DMS53 (cell line): ENCODE measurements at regions not wholly inside any gene's neighbourhood (a gene's known extent, or its start where the extent isn't known, plus 50 kb on each side); places are given as distances from the start of the nearest gene placed in this dataset.
"Not testable (repeated sequence)": the region's sequence is repeated elsewhere in the genome, so short reads cannot be mapped to it uniquely, and the experiment has no call there.

Experiments
- DNase-seq: peaks from one replicate; lab custom pipeline; 2025; lab: John Stamatoyannopoulos, UW

DNA sequence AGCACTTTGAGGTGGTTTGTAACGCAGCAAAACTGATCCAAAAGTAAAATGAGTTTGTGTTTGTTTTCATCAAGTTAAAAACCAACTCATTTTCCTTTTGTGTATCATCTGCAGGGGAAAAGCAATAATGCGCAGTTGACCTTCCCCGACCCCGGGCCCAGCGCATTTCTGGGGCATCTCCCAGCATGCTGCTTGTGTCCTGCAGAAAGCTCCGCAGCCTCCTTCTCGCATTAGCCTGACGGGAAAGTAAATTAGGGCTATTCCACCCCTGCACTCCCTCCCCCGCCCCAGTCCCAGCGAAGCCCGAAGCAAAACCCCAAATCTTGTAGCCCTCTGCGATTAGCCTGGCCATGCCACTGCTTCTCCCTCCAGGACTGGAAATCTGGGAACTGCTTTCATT lies 82.0 kb upstream of the PPM1B start:
- DNase-seq = no peak

DNA sequence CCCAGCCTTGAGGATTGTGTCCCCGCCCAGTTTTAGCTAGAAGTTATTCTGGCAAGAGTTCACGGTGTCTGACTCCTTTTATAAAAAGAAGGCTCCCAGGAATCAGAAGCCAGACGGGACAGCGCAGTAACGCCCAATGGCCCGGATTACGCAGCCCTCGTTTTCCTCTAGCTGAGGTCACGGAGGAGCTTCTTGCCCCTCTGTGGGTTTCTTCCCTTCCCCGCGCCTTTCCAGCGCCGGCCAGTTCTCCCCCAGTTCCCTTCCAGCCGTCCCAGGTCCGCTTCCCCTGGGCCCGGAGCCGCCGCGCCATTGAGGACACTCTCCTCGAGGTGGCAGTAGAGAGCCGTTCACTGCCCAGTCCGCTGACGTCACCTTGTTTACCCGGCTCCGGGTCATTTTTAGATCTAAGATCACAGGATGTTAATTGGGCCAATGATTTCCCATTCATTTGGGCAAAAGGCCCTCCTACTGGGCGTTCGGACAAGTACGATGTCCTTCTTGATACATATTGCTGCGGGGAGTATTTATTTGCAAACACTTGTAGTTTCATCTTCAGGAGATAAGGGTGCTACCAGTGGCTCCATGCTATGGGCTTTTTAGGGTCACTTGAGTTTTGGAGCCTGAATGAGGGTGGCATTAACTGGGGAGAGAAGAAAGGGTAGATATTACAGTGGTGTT lies 81.5 kb upstream of the PPM1B start:
- peak; percentile 90 for DNase-seq

DNA sequence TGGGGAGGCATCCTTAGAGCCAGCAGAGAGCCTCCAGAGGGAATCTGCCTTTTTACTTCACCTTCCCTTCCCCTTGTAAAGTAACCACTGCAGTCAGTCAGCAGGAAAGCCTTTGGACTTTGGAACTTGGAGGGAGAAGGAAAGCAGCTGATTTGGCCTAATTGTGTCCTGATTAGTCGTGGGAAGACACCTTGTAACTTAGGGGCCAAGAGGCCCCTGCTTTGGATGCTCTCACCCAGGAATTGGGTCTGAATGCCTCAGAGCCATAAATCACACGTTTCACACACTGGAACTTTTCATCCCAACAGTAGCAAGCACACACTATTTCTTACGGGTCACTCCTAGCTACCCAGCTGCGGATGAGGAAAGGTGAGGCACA lies 81.0 kb upstream of the PPM1B start:
- peak; percentile 63 for DNase-seq

DNA sequence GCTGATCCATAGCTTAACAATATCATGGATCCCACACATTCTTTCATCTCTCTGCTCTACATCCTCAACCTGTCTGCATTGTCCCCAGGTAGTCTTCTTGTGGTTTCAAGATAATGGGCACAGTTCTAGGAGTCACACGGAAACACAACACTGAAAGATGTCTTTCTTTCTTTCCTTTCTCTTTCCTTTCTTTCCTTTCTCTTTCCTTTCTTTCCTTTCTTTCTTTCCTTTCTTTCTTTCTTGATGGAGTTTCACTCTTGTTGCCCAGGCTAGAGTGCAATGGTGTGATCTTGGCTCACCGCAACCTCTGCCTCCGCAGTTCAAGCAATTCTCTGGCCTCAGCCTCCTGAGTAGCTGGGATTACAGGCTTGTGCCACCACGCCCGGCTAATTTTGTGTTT lies 76.2 kb upstream of the PPM1B start:
- DNase-seq = not testable (repeated sequence)

DNA sequence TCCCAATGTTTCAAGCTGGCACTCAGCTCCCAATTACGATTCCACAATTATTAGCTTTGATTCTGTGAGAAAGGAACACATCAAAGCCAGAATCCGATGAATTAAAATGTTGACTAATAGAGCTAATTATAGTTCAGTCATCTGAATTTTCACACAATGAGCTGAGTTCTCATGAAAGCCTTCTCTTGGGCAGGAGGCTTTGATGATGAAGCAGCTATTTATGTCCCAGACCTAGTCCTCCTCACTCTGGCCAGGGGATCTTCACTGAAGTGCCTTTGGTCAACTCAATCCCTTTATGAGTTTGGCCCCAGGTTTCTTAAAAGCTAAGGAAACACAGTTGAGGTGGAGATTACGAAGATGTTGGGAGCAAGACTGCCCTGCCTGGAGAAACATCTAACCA lies 74.7 kb upstream of the PPM1B start:
- DNase-seq = no peak

DNA sequence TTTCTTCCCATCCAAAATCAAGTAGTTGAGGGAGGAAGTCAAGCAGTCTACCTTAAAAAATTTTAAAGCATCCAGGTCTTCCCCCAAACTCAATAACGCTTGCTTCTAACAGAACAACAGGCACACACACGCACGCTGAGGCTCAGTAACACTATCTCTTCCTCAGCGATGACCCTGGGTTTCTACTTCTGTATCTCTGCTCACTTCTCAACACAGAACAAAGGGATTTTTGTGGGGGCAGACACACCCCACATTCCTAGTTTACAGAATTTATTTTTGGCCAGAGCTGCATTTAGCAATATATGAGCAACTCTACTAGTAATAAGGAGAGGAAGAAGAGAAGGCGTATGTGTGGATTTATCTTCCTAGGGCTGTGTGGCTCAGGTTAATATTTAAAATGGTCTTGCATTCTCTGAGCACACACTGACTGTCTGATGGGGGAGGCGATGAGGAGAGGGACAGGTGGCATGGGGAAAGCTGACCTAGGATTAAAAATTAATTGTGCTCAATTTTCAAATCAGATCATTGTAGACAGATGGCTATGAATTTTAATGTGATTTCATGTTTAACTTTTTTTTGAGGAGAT lies 71.3 kb upstream of the PPM1B start:
- peak; percentile 57 for DNase-seq

DNA sequence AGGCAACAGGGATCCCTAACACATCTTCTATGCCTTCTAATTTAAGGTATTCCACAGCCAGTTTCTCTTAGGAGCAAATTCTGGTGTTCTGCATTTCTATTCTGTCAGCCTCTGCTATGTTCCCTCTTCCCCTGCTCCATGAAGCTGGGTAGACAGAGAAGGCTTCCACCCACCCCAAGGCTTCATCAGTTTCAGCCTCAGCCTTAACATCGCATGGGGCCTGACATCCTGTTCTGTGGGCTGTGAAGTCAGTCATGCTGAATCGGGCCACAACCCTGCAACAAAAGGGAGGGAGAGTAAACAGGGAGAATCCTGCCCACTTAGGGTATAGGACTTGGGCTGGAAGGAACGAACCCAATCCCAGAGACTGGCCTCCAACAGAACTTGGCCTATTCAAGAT lies 70.6 kb upstream of the PPM1B start:
- DNase-seq = peak; percentile 20

DNA sequence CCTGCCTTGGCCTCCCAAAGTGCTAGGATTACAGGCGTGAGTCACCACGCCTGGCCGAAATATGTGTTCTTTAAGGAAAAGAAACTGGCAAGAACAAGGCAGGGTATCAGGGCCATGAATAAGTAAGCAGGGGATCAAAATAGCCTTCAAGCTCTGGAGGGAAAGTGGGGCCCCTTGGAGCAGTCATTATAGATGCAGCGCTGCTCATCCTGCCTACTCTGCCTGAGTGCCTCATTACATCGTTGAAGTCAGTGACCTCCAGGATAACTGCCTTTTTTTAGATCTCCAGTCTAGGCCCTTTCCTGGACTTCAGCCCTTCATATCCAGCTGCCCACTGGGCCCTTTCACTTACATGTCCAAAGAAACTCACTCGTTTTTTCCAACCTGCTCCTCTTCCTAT lies 69.8 kb upstream of the PPM1B start:
- DNase-seq = no peak

DNA sequence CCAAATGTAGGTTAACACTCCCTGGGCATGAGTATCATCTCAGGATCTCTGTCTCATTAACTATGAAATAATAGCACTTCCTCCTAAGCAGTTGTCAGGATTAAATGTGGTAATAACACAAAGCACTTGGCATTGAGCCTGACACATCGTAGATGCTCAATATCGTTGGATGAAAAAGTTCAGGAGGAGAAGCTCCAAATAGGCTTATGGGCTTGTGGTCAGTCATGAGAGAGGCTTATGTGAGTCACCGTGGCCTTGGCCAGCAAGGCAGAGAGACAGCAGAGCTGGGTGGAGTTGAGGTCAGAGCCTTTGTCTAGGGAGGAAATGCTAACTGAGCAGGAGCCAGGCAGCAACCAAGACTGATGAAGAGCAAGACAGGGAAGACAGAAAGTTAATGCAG lies 68.3 kb upstream of the PPM1B start:
- peak; percentile 52 for DNase-seq

DNA sequence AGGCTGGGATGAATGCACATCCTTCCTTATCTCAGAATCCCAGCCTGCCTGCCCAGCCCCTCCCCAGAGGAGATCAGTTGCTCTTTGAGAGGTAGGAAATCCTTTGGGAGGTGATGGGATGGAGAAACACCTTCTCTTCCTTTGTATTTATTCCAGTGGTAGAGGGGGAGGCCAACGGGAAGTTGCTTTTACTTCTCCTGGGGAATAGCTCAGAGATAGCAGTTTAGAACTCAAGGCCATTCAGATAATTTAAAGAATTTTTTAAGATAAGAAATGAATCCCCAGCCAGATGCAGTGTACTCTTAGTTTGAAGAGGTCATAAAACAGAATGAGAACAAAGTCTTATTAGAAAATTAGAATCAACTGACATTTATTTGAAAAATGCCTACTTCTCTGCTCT lies 67.4 kb upstream of the PPM1B start:
- DNase-seq = no peak

DNA sequence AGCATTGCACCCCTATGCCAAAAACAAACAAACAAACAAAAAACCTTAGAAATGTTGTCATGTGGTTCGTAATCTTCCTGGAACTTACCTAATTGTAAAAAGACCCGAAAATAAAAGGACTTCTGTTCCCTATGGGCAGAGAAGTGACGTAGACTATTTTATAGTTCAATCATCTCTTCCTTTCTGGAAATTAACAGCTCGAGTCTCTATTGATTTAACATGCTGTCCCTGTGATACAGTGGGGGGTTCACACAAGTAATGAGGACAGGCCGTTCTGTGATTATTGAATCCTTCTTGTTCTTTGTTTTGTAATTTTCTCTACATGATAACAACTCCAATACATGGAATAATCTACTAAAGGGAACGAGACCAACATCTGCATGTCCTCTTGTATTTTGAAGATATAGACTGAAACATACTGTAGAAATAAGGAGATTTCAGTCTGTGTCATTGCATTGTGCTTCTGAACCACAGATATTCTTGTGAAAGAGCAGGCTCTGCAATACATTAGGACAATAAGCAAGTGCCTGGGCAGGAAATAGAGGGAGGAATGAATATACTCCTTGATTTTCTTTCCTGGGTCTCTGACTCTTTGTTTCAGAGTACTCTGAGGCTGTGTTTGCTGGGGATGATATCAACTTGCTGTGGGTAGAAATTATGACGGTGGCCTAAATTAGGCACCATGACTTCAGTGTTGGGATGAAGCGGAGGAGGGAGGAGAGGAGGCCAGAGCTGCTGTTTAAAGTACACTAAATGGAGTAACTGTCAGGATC lies 65.7 kb upstream of the PPM1B start:
- DNase-seq = no peak

DNA sequence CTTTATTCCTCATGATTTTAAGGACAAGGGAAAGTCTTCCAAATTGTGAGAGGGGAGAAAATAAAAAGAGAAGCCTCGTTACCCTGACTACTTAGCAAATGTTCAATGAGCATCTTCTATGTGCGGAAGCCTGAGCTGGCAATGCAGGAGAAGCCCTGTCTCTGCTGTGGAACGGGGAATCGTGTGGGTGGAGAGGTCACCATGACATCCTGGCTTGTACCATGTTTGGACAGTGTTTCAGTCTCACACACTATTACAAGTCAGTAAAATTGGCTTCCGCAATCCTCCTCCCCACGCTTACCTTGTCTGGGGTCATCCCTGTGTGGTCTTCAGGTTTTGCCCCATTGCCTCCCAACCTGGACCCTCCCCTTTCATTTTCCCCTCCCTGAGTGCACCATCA lies 65.0 kb upstream of the PPM1B start:
- DNase-seq = no peak

DNA sequence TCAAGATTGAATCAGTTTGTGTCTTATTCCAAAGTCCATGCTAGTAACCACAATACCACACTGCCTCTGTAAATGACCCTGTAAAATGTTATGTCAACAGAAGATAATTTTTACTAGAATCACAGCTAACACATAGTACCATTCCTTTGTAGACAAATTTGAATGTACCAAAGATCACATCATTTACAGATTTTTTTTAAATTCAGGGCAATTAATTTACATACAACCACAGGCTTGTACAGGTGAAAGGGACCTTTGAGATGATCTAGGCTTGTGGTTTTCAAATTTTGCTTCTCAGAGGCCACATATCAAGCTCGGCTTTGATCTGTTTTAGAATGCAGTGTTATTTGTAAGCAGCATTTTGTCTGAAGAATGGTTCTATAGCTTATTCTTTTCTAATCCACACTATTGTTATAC lies 63.8 kb upstream of the PPM1B start:
- no peak for DNase-seq

DNA sequence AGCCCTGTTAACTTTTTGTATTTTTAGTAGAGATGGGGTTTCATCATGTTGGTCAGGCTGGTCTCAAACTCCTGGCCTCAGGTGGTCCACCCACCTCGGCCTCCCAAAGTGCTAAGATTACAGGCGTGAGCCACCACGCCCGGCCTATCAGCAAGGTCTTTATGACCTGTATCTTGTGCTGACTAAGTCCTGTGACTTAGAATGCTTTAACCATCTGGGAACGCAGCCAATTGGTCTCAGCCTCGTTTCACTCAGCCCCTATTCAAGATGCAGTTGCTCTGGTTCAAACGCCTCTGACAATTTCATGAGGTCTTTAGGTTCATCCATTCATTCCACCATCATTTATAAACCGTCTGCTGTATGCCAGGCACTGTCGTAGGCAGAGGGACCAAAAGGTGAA lies 62.2 kb upstream of the PPM1B start:
- DNase-seq = not testable (repeated sequence)

DNA sequence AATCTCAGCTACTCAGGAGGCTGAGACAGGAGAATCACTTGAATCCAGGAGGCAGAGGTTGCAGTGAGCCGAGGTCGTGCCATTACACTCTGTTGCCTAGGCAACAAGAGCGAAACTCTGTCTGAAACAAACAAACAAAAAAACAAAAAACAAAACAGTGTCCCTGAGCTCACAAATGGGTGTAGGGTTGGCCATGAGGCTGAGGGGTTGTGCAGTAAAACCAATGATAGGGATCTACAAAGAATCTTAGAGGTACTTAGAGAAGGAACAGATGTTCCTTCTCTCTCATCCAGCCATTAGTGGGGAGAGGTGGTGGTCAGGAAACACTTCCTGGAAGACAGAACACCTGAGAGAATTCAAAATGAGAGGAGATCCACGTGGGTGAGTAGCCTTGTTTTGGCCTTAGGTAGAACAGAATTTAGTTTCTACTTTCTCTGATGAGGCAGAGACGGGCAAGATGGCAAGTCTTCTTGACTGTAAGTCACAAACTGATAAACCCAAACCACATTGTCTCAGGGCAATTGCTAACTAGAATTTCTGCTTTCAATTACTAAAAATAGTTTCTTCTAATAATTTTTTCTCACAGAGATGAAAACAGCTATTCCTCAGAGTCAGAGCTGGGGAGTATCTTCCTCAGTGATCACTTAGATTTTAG lies 61.5 kb upstream of the PPM1B start:
- peak; percentile 16 for DNase-seq

DNA sequence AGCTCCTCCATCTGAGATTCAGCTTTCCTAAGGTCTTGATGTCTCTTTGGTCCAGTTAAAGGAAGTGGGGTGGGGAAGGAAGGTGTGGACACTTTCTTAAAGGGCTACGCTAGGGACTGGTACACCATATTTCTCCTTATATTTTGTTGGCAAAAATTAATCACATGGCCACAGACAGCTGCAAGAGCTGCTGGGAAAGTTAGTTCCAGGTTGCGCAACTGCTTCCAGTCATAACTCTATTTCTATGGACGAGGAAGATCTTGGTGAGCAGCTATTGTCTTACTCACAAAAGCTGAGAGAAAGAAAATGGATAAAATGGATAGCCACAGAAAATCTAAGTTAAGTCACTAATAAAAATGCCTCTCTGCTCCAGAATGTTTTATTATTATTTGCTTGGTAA lies 60.7 kb upstream of the PPM1B start:
- DNase-seq = no peak

DNA sequence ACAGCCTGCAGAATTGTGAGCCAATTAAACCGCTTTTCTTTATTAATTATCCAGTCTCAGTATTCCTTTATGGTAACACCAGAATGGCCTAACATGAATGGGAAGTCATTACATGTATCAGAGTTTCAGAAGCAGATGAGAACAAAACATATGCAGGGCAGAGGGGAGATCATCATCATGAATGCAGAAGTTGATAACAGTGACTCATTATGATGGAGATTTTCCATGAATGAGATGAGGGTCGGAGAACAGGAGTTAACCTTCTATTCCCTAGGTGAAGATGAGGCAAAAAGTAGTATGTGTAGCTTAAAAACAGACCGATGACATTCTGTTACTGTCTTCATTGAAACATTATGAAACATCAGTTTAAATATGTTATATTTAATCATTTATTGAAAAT lies 59.5 kb upstream of the PPM1B start:
- no peak for DNase-seq

DNA sequence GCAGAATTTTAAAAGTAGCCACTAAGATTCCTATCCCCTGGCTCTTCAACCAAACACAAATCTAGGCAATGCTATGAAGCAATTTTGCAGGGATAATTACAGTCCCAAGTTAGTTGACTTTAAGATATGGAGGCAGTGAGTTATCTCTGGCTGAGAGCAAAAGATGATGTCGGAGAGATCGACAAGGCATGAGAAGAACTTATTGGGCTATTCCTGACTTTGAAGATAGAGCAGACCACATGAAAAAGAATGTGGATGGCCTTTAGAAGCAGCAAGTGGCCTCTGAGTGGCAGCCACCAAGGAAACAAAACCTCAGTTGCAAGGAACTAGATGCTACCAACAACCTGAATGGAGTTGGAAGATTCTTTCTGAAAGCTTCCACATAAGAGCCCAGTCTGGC lies 58.2 kb upstream of the PPM1B start:
- no peak for DNase-seq

DNA sequence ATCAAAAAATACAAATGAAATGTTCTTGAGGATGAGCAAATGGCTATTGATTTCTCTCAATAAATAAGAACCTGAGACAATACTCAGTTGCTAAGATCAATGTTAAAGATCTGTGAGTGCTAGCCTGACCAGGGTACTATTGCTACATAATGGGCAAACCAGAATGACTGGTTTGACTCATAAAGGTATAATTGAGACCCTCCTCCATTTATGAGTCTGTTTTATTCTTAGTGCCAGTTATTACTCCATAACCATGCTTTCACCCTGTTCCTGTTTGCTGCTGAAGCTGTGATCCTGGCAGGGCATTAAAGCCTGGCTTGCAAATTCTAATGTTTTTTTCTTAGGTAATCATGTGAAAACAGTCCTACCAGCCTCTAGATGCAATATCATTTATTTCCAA lies 56.6 kb upstream of the PPM1B start:
- peak; percentile 28 for DNase-seq

DNA sequence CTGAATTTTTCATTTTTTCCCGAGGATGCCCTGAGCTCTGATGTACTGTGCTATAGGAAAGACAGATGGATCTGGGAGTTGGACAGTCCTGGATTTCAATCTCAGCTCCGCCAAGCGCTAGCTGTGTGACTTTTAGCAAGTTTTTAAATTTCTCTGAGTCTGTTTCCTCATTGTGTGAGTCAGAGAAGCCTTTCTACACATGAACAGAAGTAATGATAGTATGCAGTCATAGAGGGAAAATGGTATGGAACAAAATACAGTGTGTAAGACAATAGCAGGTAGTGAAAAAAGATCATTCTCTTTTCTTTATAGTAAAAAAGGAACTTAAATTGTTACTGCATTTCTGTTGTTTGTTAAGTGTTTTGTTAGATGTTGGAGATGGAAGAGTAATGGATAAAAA lies 52.4 kb upstream of the PPM1B start:
- no peak for DNase-seq

DNA sequence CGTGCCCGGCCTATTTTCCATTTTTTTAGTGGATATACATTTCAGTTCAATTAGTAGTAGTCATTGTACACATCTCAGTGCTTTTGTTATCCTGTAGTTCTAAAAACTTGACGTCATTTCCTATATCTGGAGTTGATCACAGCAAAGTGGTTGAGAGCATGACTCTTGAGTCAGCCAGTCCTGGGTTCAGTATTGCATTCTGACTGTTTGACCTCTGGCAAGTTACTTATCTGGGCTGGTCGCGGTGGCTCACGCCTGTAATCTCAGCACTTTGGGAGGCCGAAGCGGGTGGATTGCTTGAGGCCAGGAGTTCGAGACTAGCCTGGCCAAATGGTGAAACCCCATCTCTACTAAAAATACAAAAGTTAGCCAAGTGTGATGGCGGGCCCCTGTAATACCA lies 50.4 kb upstream of the PPM1B start:
- no peak for DNase-seq
